Neural progenitor cell (in vitro differentiated cells): ENCODE measurements at regions not wholly inside any gene's neighbourhood (a gene's known extent, or its start where the extent isn't known, plus 50 kb on each side); places are given as distances from the start of the nearest gene placed in this dataset.

Experiments used
- EZH2 ChIP-seq: fragments of 200-600 bp; sonication (generic); IDR thresholded peaks from 2 replicates; pipeline ENCODE4 v1.6.1; 2017; ENCODE audit warnings: antibody characterized with exemption, mild to moderate bottlenecking, moderate library complexity
- EZH2phosphoT487 ChIP-seq: fragments of 200-600 bp; sonication (generic); IDR thresholded peaks from 2 replicates; pipeline ENCODE4 v1.6.1; 2017; ENCODE audit warnings: antibody characterized with exemption
- TF ChIP-seq, protein P1 (sequence below): fragments of 200-600 bp; sonication (generic); IDR thresholded peaks from 2 replicates; pipeline ENCODE4 v1.5.1; 2017; ENCODE audit warnings: antibody characterized with exemption, mild to moderate bottlenecking

DNA sequence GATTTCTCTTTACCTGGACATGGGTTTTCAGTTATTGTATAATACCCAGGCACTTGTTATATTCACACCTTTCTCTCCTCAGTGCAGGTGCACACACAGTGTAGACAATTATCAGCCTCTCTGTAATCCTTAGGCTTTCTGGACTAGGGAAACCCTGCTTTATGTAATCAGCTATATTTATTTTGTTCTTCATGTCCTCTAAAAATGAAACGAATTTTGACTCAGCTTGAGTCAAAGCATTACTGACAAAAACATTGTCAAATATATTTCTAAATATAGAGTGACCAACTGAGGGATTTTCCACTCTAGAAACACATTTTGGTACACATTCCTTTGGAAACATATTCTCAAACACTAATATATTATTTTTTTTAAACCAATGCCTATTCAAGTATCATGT, 144.8 kb upstream of the GULP1 start:
- TF ChIP-seq, protein P1, sequence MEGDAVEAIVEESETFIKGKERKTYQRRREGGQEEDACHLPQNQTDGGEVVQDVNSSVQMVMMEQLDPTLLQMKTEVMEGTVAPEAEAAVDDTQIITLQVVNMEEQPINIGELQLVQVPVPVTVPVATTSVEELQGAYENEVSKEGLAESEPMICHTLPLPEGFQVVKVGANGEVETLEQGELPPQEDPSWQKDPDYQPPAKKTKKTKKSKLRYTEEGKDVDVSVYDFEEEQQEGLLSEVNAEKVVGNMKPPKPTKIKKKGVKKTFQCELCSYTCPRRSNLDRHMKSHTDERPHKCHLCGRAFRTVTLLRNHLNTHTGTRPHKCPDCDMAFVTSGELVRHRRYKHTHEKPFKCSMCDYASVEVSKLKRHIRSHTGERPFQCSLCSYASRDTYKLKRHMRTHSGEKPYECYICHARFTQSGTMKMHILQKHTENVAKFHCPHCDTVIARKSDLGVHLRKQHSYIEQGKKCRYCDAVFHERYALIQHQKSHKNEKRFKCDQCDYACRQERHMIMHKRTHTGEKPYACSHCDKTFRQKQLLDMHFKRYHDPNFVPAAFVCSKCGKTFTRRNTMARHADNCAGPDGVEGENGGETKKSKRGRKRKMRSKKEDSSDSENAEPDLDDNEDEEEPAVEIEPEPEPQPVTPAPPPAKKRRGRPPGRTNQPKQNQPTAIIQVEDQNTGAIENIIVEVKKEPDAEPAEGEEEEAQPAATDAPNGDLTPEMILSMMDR: no peak
- no peak for TF ChIP-seq EZH2phosphoT487
- no peak for TF ChIP-seq EZH2
